ENCODE measurements at regions not wholly inside any gene's neighbourhood (a gene's known extent, or its start where the extent isn't known, plus 50 kb on each side); places are given as distances from the start of the nearest gene placed in this dataset.
"Not testable (repeated sequence)": the region's sequence is repeated elsewhere in the genome, so short reads cannot be mapped to it uniquely, and the experiment has no call there.

DNA sequence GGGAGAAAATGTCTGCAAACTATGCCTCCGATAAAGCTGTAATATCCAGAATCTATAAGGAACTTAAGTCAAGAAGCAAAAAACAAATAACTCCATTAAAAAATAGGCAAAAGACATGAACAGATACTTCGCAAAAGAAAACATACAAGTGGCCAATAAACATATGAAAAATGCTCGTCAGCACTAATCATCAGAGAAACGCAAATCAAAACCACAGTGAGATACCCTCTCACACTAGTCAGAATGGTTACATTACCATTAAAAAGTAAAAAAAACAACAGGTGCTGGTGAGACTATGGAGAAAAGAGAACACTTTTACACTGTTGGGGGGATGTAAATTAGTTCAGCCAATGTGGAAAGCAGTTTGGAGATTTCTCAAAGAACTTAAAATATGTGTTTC is 498.5 kb upstream of the GRM7 start:
- ChIA-PET POLR2A (no interaction called here), CTCF (interaction anchor here (1.4 kb wide), 1 partner anchor 13 kb away, joined by 5 read pairs; no protein-coding TSS in a partner anchor)
- DNase-seq (ENCODE audit: extremely low spot score) = no peak
- TF ChIP-seq, protein P1, sequence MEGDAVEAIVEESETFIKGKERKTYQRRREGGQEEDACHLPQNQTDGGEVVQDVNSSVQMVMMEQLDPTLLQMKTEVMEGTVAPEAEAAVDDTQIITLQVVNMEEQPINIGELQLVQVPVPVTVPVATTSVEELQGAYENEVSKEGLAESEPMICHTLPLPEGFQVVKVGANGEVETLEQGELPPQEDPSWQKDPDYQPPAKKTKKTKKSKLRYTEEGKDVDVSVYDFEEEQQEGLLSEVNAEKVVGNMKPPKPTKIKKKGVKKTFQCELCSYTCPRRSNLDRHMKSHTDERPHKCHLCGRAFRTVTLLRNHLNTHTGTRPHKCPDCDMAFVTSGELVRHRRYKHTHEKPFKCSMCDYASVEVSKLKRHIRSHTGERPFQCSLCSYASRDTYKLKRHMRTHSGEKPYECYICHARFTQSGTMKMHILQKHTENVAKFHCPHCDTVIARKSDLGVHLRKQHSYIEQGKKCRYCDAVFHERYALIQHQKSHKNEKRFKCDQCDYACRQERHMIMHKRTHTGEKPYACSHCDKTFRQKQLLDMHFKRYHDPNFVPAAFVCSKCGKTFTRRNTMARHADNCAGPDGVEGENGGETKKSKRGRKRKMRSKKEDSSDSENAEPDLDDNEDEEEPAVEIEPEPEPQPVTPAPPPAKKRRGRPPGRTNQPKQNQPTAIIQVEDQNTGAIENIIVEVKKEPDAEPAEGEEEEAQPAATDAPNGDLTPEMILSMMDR (IDR thresholded peaks at IDR 0.05; ENCODE audit: control extremely low read depth, extremely low read depth, low read depth, missing control alignments) = no peak

DNA sequence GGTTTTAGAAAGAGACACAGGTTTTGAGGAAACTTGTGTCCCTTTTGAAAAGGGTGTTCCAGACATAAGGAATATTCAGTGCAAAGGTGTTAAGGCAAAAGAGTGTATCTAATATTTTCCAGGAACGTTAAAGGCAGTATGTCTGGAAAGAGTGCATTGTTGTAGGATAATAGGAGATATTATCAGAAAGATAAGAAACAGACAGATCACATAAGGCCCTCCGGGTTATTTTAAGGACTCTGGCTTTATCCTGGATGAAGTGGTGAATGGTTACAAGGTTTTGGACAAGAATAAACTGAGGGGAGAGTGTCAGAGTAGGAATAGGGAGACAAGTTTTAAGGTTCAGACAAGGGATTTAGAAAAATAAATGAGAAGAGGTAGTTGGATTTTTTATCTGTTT is 493.7 kb upstream of the GRM7 start:
- TF ChIP-seq, protein P1 (IDR thresholded peaks at IDR 0.05; ENCODE audit: control extremely low read depth, extremely low read depth, low read depth, missing control alignments) = no peak
- DNase-seq (ENCODE audit: extremely low spot score) = no peak
- ChIA-PET CTCF (no interaction called here), POLR2A (no interaction called here)

DNA sequence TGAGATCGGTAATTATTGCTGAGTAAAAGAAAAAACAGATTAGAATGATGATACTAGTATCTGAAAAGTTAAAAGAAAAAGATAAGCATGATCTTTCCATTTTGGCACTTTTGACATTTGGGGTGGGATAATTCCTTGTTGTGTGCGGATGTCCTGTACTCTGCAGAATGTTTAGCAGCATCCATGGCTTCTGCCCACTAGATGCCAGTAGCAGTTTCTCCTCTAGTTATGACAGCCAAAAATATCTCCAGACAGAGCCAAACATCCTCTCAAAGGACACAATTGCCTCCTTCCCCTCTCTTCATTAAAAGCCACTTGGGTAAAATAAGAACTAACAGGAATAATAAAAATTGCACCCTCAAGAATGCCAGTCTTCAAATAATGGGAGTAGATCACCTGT is 468.8 kb upstream of the GRM7 start:
- no peak for DNase-seq (ENCODE audit: extremely low spot score)

DNA sequence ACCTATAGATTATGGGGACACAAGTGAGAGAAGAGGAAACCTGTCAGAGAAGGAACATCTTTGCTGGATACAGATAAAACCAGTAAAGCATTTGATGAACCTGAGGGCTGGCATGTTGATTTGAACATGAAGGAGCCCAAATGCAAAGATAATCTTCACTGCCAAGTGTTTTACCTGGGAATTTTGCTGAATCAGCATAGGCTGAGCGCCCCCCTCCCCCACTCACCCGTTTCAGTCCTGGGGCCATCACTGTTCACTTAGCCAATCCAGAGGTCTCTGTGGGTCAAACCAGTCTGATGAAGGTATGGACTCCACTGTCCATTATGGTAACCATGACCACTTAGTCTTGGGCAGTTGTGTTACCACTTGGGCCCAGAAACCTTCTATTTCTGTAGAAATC is 466.0 kb upstream of the GRM7 start:
- TF ChIP-seq, protein P1 (IDR thresholded peaks at IDR 0.05; ENCODE audit: control extremely low read depth, extremely low read depth, low read depth, missing control alignments) = no peak
- DNase-seq (ENCODE audit: extremely low spot score) = no peak
- CTCF ChIA-PET = no interaction called here
- POLR2A ChIA-PET = no interaction called here

More for the DNA sequence above, 468.8 kb upstream of the GRM7 start:
- POLR2A ChIA-PET = no interaction called here
- TF ChIP-seq, protein P1 (IDR thresholded peaks at IDR 0.05; ENCODE audit: control extremely low read depth, extremely low read depth, low read depth, missing control alignments) = no peak
- CTCF ChIA-PET = no interaction called here

DNA sequence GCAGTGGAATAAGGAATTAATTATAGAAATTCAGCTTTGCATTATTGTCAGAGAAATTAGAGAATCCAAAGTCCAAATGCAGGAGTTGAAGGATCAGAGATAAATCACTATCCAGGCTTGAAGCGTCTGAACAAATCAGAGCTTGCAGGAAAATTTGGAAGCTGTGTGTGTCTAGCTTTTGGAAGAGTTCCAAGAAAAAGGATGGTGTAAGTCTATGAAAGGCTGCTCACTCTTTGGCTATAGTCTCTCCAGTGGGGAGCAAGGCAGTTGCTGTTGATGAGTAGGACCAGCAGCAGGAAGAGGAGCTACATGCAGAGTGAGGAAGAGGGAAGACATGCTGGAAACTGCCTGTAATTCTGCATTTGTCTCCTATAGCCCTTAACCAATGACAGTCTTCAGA is 464.3 kb upstream of the GRM7 start:
- POLR2A ChIA-PET = no interaction called here
- DNase-seq (ENCODE audit: extremely low spot score) = no peak
- CTCF ChIA-PET = no interaction called here
- TF ChIP-seq, protein P1 (IDR thresholded peaks at IDR 0.05; ENCODE audit: control extremely low read depth, extremely low read depth, low read depth, missing control alignments) = no peak

DNA sequence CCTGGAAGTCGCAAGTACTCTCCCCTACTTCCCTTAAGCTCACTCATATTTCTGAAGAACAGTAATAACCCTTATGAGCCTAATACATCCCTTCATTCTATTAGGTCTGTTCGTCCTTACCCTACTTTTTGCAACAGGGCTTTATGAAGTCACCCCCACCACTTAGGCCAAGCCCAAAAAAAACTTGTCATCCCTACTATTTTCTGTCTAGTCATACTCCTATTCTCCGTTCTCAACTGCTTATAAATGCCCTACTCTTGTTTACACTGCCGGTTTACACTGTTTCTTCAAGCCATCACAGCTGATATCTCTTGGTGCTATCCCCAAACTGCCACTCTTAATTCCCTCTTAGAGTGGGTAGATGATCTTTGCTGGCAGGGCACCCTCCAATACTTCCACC is 458.2 kb upstream of the GRM7 start:
- CTCF ChIA-PET; DNase-seq (ENCODE audit: extremely low spot score); POLR2A ChIA-PET: not testable (repeated sequence)

DNA sequence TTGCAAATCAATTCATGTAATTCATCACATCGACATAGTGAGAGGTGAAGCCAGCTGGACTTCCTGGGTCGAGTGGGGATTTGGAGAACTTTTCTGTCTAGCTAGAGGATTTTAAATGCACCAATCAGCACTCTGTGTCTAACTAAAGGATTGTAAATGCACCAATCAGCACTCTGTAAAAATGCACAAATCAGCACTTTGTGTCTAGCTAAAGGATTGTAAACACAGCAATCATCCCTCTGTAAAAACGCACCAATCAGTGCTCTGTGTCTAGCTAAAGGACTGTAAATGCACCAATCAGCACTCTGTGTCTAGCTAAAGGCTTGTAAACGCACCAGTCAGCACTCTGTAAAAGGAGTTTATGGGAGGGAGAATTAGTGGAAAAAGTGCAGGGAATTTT is 454.0 kb upstream of the GRM7 start:
- POLR2A ChIA-PET; DNase-seq (ENCODE audit: extremely low spot score); CTCF ChIA-PET: not testable (repeated sequence)

DNA sequence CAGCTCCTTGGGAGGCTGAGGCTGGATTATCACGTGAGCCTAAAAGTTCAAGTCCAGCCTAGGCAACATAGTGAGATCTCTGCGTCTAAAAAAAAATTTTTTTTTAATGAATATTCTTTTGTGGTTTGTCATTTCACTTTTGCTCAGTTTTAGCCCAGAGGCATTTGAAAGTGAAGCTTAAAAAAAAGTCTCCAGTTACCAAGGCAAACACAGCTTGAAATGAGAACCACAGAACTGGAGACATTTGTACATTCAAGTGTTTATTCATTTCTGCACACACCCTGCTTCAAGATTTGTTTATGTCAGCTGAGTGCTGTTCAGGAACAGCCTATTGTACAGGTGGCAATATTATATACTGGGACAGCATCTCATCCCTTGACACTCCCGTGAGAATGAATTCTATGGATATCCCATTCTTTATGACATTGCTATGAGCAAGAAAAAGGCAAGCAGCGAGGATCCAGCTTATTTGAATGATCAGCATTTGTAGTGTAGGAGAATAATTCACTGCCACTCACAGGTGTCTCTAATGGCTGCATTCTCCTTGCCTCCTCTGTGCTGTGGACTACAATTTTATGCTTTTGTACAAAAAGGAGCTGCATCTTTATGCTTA is 444.8 kb upstream of the GRM7 start:
- TF ChIP-seq, protein P1 (IDR thresholded peaks at IDR 0.05; ENCODE audit: control extremely low read depth, extremely low read depth, low read depth, missing control alignments) = no peak
- POLR2A ChIA-PET = no interaction called here
- CTCF ChIA-PET = interaction anchor here (0.8 kb wide), 1 partner anchor 387 kb away, joined by 3 read pairs; no protein-coding TSS in a partner anchor
- no peak for DNase-seq (ENCODE audit: extremely low spot score)
